Gastrocnemius medialis (tissue), 4 donors: ENCODE measurements at regions not wholly inside any gene's neighbourhood (a gene's known extent, or its start where the extent isn't known, plus 50 kb on each side); places are given as distances from the start of the nearest gene placed in this dataset.

ENCODE experiments used
- CTCF ChIP-seq, 5 experiments: fragments of 450-650 bp in 3 of 5; fragments of 200-600 bp in 2 of 5; sonication (generic) in 2 of 5; IDR thresholded peaks in 4 of 5; conservative IDR thresholded peaks in 1 of 5; 1 replicate in 4 of 5; 2 replicates in 1 of 5; pipeline ENCODE4 v1.5.1; 2016 to 2019; ENCODE audit warnings: antibody characterized with exemption in 5 of 5, mild to moderate bottlenecking in 3 of 5, moderate library complexity in 3 of 5
- POLR2A ChIP-seq, 2 donors: fragments of 450-650 bp; IDR thresholded peaks; one replicate each; pipeline ENCODE4 v1.6.1; 2017; ENCODE audit warnings: antibody characterized with exemption in 2 of 2, mild to moderate bottlenecking in 2 of 2, moderate library complexity in 2 of 2

- no peak for TF ChIP-seq CTCF (IDR thresholded peaks at IDR 0.05 in 4 of 5, conservative IDR thresholded peaks at IDR 0.05 in 1 of 5)
- TF ChIP-seq POLR2A (IDR thresholded peaks at IDR 0.05), result no peak
These were observed 175.9 kb downstream of the BCOR start for GRCh38 chrX:39921838-39922237.
